ENCODE measurements at regions not wholly inside any gene's neighbourhood (a gene's known extent, or its start where the extent isn't known, plus 50 kb on each side); places are given as distances from the start of the nearest gene placed in this dataset.
A peak's percentile ranks its signal among the peaks of the same experiment; 100 is the strongest.

GRCh38 chr19:57004418-57004817 lies 115.4 kb upstream of the USP29 start:
- intact Hi-C loops (cut with DNase I) = no loop called here
- TF ChIP-seq CTCF (IDR thresholded peaks at IDR 0.05) = no peak
- Histone ChIP-seq H3K27me3 (no peaks in the 10 kb centered on the region), H3K9me3 (peaks cover 0 to 59% (median 0%) of the 10 kb centered on the region in 11 donors), H3K36me3 (no peaks in the 10 kb centered on the region), H3K27ac (no peak overlapping the region), H3K4me1 (no peaks in the 10 kb centered on the region), H3K4me3 (no peak overlapping the region)
- 92 to 93% methylated on average over 13 of the region's 13 CpGs for WGBS, 2 donors
- DNase-seq (no peak), ATAC-seq (no peak)

- ATAC-seq = no peak
- Histone ChIP-seq H3K4me1 (no peaks in the 10 kb centered on the region), H3K4me3 (no peak overlapping the region), H3K9me3 (peaks cover 0 to 56% (median 0%) of the 10 kb centered on the region in 11 donors), H3K27me3 (no peaks in the 10 kb centered on the region), H3K36me3 (no peaks in the 10 kb centered on the region), H3K27ac (no peak overlapping the region)
- no peak for TF ChIP-seq CTCF (IDR thresholded peaks at IDR 0.05)
- WGBS, 2 donors = 74 to 78% methylated on average over 6 of the region's 6 CpGs
- no peak for DNase-seq
- intact Hi-C loops (cut with DNase I) = no loop called here
These were observed 111.4 kb upstream of the USP29 start for GRCh38 chr19:57008432-57008831.

DNA sequence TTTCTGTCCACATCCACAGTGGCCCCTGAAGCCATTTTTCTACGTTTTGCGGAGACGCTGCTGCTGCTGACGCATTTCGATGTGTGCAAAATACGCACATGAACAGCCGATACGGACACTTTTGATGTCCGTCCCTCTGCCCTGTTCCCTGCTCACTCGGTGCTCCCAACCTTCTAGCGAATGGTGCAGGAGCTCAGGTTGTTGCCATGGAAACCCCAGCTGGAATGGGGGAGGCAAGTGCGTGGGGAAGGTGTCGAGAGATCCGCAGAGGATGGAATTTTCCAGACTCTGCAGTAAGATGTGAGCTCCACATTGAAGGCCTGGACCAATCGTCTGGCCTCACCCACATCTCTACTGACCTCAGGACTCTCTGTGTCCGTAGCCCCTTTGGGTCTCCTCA lies 109.2 kb upstream of the USP29 start:
- no peak for TF ChIP-seq CTCF (IDR thresholded peaks at IDR 0.05)
- H3K27me3 ChIP-seq = peaks cover 0 to 2% (median 0%) of the 10 kb centered on the region in 7 donors
- DNase-seq (no peak), ATAC-seq (no peak)
- H3K4me1 ChIP-seq = no peaks in the 10 kb centered on the region
- no peak overlapping the region for H3K4me3 ChIP-seq
- H3K27ac ChIP-seq = no peak overlapping the region
- H3K36me3 ChIP-seq = no peaks in the 10 kb centered on the region
- 72 to 73% methylated on average over 16 of the region's 16 CpGs for WGBS, 2 donors
- peaks cover 0 to 67% (median 0%) of the 10 kb centered on the region in 11 donors for H3K9me3 ChIP-seq
- intact Hi-C loops (cut with DNase I) = no loop called here

GRCh38 chr19:57016076-57016475 lies 103.7 kb upstream of the USP29 start:
- Histone ChIP-seq H3K4me3 (no peak overlapping the region), H3K27me3 (peaks cover 0 to 10% (median 6%) of the 10 kb centered on the region in 7 donors), H3K36me3 (no peaks in the 10 kb centered on the region), H3K27ac (no peak overlapping the region), H3K9me3 (peaks cover 0 to 58% (median 0%) of the 10 kb centered on the region in 11 donors), H3K4me1 (no peaks in the 10 kb centered on the region)
- no peak for TF ChIP-seq CTCF (IDR thresholded peaks at IDR 0.05)
- no peak for DNase-seq
- intact Hi-C loops (cut with DNase I) = no loop called here
- ATAC-seq = peak in 1 of 8 donors; percentile 22
- 86% methylated on average over 27 of the region's 27 CpGs for WGBS, 2 donors
